ENCODE measurements at regions not wholly inside any gene's neighbourhood (a gene's known extent, or its start where the extent isn't known, plus 50 kb on each side); places are given as distances from the start of the nearest gene placed in this dataset.

GRCh38 chr2:23199115-23199918, 185.7 kb upstream of the KLHL29 start:
- DNase-seq: no peak

- no peak for DNase-seq
Measured at GRCh38 chr2:23200068-23200786, 184.8 kb upstream of the KLHL29 start.

- no peak for DNase-seq
Measured at GRCh38 chr2:23200787-23201114, 184.2 kb upstream of the KLHL29 start.

DNA sequence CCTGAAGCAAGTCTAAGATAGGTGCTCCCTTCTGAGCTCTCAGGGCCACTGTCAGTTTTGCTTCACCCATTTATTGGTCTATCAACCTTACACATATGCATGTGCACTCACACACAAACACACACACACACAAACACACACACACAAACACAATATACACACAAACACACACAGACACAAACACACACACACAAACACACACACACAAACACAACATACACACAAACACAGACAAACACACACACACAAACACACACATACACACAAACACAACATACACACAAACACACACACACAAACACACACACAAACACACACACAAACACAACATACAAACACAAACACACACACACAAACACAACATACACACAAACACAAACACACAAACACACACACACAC, 181.6 kb upstream of the KLHL29 start:
- no peak for DNase-seq

DNA sequence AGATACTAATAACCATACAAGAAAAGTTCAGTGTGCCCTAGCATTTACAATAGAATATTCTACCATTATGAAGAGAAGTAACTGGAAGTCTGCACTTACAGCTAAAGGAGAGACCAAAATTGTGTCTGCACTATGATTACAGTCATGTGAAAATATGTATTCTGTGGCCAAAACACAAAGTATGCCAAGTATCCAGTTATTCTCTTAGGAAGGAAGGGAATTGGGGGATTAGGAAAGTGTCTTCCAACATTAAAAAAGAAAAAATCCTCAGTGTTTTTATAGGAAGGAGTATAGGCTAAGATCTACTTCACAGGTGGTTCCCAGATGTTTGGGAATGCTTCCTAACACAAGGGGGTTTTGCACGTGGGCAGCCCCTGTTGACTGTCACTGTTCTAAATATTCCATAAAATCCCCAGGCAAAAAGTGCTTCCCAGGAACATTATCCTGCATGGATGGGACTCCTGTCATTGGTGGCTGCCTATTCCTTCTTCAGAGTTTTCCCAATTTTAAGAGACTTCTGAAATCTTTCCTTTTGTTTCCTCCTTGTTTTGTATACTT, 180.2 kb upstream of the KLHL29 start:
- DNase-seq: no peak

GRCh38 chr2:23206650-23207049, 178.3 kb upstream of the KLHL29 start:
- no peak for DNase-seq

DNA sequence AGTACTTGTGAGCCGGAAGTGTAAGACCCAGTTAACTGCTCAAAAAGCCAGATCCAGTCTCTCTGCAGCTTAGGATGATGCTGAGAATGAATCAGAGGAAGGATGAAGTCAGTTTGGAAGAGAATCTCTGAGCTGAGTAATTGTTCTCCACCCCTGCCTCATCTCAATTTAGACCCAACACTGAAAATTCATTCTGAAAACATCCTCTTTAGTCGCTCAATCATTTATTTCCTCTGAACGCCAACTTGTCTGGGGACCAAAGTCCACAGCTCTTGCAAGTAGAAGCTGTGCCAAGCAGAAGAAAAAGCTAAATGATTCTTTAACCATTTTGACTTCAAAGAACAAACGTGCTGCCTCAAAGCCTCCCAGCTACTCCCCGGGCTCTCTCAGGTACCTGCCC, 177.1 kb upstream of the KLHL29 start:
- DNase-seq: no peak

DNA sequence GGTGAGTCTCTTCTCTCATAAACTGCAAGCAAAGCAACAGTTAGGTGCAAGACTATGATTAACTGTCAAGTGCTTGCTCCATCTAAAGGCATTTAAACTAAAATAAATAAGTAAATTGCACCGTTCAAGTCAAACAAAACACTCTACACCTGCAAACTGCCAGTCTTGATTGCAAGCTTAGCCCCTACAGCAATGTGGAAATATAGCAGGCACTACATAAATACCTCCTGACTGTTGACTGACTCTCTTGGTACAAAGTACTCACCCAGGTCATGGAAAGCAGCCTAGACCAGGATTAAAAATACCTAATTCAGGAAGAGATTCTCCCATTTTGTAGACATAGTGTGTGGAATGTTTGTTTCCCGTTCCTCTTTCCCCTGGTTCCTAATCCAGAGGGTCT, 176.6 kb upstream of the KLHL29 start:
- no peak for DNase-seq

- no peak for DNase-seq
Measured at GRCh38 chr2:23209059-23209458, 175.9 kb upstream of the KLHL29 start.

DNA sequence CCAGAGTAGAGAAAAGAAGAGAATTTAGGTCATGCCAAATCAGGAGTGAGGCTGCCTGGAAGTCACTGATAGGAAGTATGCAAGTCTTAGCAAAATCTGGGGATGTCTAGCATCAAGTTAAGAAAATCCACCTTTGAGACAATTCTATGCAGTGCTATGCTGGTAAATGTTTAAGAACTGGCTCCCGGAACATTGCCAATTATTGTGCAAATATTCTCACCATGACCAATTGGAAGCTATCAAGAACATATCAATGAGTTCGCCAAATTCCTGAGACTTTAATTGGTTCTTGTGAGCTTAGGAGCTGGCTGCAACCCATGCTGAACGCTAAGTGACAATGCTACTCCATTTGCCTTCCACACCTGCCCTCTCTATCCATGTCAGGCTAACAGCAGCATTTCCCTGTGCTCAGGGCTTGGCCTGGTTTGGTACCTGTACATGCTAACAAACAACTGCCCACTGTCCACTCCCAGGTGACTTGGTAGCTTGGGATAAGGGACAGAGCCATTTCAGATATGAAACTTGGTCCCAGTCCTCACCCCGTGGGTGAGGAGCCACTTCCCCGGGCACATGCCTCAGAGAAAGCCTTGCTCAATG, 172.9 kb upstream of the KLHL29 start:
- DNase-seq: no peak

GRCh38 chr2:23213196-23213595, 171.8 kb upstream of the KLHL29 start:
- no peak for DNase-seq

GRCh38 chr2:23215016-23215415, 170.0 kb upstream of the KLHL29 start:
- no peak for DNase-seq

DNA sequence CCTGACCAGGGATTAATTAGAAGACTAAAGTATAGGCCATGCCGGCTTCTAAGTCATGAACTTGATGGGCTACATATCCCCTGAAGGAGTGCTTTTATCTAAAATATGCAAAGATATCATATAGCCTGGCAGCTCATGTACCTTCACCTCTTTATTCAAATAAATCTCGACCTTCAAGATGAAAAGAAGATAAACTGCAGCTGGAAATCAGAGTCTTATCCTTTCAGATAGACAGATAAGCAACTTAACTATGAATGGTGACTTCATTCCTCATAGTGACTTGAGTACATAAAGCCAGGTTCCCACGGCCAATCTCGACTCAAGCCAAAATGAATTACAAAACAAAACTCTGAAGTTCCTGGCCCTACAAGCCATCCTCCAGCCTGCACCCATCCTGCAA, 165.3 kb upstream of the KLHL29 start:
- no peak for DNase-seq

DNA sequence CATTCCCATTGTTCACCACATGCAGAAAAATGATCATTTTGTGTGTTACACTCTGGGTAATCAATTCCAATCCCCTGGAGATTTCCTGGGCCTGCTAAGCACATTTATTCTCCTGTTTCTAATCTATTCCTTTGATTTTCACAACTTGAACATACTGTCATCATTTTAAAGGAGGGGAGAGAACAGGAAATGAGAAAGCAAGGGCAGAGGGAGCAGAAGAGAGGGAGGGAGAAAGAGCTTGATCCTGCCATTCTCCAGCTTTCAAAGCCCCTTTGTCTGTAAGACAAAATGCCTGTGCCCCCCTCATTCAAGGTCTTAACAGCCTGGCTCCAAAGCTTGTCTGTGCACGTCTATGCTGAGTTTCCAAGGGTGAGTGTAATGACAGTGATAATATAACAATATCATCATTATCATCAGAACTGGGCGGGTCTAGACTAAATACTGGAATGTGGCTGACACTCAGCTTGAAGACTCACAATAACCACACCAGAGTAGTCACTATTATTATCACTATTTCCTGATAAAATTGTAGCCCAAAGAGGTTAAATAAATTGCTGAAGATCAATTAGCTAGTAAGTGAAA, 164.4 kb upstream of the KLHL29 start:
- DNase-seq: no peak

DNA sequence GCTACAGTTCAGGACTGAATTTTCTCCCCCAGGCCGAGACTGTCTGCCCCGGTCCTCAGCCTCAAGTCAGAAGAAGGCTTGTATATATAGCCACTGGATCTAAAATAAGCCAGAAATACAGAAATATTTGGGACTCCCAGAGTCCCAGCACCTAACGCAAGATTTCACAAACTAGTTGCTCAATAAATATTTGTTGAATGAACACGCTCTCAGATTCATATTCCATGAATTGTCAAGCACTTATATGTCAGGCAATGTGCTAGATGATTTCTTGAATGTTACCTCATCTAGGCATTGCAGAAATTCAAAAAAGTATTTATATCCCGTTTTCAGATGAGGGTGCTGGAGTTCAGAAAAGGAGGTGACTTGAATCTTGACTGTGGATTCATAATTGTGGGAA, 163.7 kb upstream of the KLHL29 start:
- no peak for DNase-seq

DNA sequence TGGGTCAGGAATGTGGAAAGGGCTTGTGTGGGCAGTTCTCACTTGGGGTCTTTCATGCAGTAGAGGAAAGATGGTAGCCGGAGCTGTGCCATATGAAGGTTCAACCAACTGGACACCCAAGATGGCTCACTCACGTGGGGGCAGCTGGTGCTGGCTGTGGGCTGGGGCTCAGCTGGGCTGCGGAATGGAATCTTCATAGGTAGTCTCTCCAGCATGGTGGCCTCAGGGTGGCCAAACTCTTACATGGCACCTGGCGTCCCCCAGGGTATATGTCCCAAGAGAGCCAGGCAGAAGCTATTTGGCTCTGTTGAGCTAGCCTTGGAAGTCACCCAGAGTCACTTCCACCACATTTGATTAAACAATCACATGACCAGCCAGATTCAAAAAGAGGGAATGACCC, 163.1 kb upstream of the KLHL29 start:
- no peak for DNase-seq

- DNase-seq: no peak
Measured at GRCh38 chr2:23230885-23231284, 154.1 kb upstream of the KLHL29 start.

DNA sequence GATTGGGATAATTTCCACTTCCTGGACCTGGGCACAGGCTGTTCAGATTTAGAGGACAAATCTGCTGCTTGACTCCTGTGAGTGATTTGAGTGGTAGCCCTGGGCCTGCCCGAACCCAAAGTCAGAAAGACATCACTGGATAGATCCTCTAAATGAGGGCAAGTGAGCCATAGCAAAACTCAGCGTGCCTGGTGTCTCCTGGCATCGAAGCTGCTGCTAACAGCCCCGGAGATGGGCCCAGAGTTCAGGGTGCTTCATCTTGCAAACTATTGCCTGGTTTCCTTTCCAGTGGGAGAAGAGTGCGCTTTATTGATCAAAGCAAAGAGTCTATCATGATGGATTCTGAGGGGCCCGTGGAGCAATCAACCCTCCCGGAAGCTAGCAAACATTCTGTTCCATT, 153.1 kb upstream of the KLHL29 start:
- DNase-seq: no peak

DNA sequence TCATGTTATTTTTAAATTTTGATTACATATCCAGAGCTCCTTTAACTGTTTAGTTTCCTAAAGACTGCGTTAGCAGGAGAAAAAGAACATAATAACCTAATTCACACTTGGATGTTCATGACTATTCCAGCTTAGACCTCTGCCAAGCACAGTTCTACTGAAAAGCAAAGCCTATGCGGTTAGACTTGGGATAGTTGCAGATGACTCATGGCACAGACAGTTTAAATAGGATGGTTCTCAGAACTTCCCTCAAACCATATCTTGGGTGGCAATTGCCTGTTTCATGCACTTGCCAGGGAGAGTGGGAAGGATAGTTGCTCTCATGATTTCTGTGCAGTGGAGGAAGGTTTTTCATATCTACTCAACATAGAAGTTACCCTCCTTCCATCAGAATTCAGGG, 149.7 kb upstream of the KLHL29 start:
- no peak for DNase-seq

GRCh38 chr2:23235736-23236135, 149.2 kb upstream of the KLHL29 start:
- no peak for DNase-seq

DNA sequence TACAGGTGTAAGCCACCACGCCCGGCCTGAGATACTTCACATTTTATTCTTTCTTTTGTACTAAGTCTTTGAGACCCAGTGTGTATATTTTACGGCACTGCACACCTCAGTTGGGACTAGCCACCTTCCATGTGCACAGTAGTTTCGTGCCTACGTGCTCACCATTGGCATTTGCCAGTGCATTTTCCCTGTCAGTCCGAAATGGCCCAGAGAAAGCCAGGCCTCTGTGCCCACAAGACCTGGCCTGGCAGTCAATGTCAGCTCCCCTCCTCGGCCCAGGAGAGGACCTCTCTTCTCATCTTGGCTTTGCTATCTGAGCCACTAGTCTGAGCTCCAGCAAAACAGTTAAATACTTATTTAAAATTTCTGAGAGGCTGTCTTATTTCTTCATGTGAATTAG, 147.8 kb upstream of the KLHL29 start:
- no peak for DNase-seq

GRCh38 chr2:23238011-23238657, 146.8 kb upstream of the KLHL29 start:
- no peak for DNase-seq

DNA sequence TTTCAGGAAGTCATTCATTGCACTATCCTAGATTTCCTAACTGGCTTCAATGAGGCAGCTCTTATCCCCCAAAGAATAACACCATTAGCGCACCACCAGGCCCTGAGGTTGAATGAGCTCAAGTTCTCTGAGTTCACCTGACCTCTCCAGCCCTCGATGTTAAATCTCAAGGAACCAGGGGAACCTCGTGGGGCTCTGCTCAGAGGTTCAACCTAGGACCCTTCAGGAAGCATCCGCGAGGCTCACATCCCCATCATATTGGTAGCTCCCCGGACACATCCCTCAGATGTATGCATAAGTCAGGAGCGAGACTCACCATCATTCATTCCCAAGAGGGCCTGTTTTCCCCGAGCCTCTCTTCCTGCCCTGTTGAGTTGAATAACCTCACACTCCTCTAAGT, 145.6 kb upstream of the KLHL29 start:
- no peak for DNase-seq

Data from DMS79 treated with DMSO at 0.1 percent for 48 hours (cell line).